OCI-LY1 (cell line): ENCODE measurements at regions not wholly inside any gene's neighbourhood (a gene's known extent, or its start where the extent isn't known, plus 50 kb on each side); places are given as distances from the start of the nearest gene placed in this dataset.

Experiments
- H2AFZ ChIP-seq: fragments of 200-600 bp; sonication (generic), shearing (Covaris generic); 2 replicates; pipeline ENCODE4 v1.6.0; 2014; ENCODE audit warnings: antibody characterized with exemption, mild to moderate bottlenecking, low read length
- H3F3A ChIP-seq: fragments of 200-600 bp; sonication (generic), shearing (Covaris generic); 2 replicates; pipeline ENCODE4 v1.6.0; 2014; ENCODE audit warnings: mild to moderate bottlenecking, antibody characterized with exemption, low read length, moderate library complexity; ENCODE audit not compliant: insufficient read depth
- H3K27ac ChIP-seq: fragments of 200-600 bp; sonication (generic); 2 replicates; pipeline ENCODE4 v1.5.1; 2014; ENCODE audit warnings: low read length, mixed run types, mild to moderate bottlenecking, low read depth; ENCODE audit not compliant: poor library complexity, severe bottlenecking
- H3K27me3 ChIP-seq: fragments of 200-600 bp; sonication (generic); 2 replicates; pipeline ENCODE4 v1.6.0; 2014; ENCODE audit warnings: antibody characterized with exemption, mild to moderate bottlenecking, low read length, moderate library complexity; ENCODE audit not compliant: insufficient read depth
- H3K36me3 ChIP-seq: fragments of 200-600 bp; sonication (generic); 2 replicates; pipeline ENCODE4 v1.6.1; 2014; ENCODE audit warnings: mild to moderate bottlenecking, antibody characterized with exemption, low read length, moderate library complexity, mixed read lengths; ENCODE audit not compliant: insufficient read depth
- H3K4me1 ChIP-seq: fragments of 200-600 bp; sonication (generic); 2 replicates; pipeline ENCODE4 v1.5.1; 2014; ENCODE audit warnings: mild to moderate bottlenecking, low read length, moderate library complexity; ENCODE audit not compliant: insufficient read depth, severe bottlenecking
- H3K4me2 ChIP-seq: fragments of 200-600 bp; sonication (generic), shearing (Covaris generic); 2 replicates; pipeline ENCODE4 v1.6.1; 2014; ENCODE audit warnings: low read length
- H3K4me3 ChIP-seq: fragments of 200-600 bp; sonication (generic); 2 replicates; pipeline ENCODE4 v1.5.1; 2014; ENCODE audit warnings: low read length, low read depth, mild to moderate bottlenecking, mixed read lengths; ENCODE audit not compliant: poor library complexity, severe bottlenecking
- H3K79me2 ChIP-seq: fragments of 200-600 bp; shearing (Covaris generic); 2 replicates; pipeline ENCODE4 v1.6.1; 2016; ENCODE audit warnings: mixed run types, low read length, mixed read lengths; ENCODE audit not compliant: insufficient read depth
- H3K9ac ChIP-seq: fragments of 200-600 bp; sonication (generic), shearing (Covaris generic); 2 replicates; pipeline ENCODE4 v1.6.1; 2014; ENCODE audit warnings: mild to moderate bottlenecking, low read length, mixed read lengths
- H3K9me2 ChIP-seq: fragments of 200-600 bp; sonication (generic), shearing (Covaris generic); 2 replicates; pipeline ENCODE4 v1.6.1; 2014; ENCODE audit warnings: low read depth, mild to moderate bottlenecking, low read length, mixed read lengths
- H3K9me3 ChIP-seq: fragments of 200-600 bp; shearing (Covaris generic); 2 replicates; pipeline ENCODE4 v1.6.1; 2014; ENCODE audit warnings: low read length, mixed read lengths
- H4K20me1 ChIP-seq: fragments of 200-600 bp; sonication (generic), shearing (Covaris generic); 2 replicates; pipeline ENCODE4 v1.6.0; 2016; ENCODE audit warnings: mild to moderate bottlenecking, low read length; ENCODE audit not compliant: insufficient read depth
- CTCF ChIP-seq: fragments of 200-600 bp; sonication (generic), shearing (Covaris generic); IDR thresholded peaks from 2 replicates; pipeline ENCODE4 v1.5.1; 2017; ENCODE audit warnings: mild to moderate bottlenecking, antibody characterized with exemption, low read length, moderate library complexity, mixed read lengths
- EZH2 ChIP-seq: fragments of 200-600 bp; sonication (generic), shearing (Covaris generic); IDR thresholded peaks from 2 replicates; pipeline ENCODE4 v1.8.0; 2017; ENCODE audit warnings: borderline replicate concordance, mixed run types, mild to moderate bottlenecking, antibody characterized with exemption, low read length, moderate library complexity, mixed read lengths

GRCh38 chr6:54037277-54037779 lies 73.9 kb upstream of the MLIP start:
- Histone ChIP-seq H3K27me3 (0 out of 2 replicates have a peak, but pooled peaks cover 3% of the 10 kb centered on the region), H3K36me3 (no peaks in the 10 kb centered on the region), H3K9me3 (no peaks in the 10 kb centered on the region), H4K20me1 (no peaks in the 10 kb centered on the region), H3F3A (no peaks in the 10 kb centered on the region), H3K4me3 (no peak overlapping the region), H2AFZ (no peak overlapping the region), H3K79me2 (no peaks in the 10 kb centered on the region), H3K9me2 (no peaks in the 10 kb centered on the region), H3K27ac (no peak overlapping the region), H3K4me1 (no peaks in the 10 kb centered on the region), H3K9ac (no peak overlapping the region), H3K4me2 (no peak overlapping the region)
- TF ChIP-seq CTCF: no peak
- TF ChIP-seq EZH2: no peak

GRCh38 chr6:54040545-54040944 lies 70.7 kb upstream of the MLIP start:
- Histone ChIP-seq H2AFZ (no peak overlapping the region), H3K27me3 (no peaks in the 10 kb centered on the region), H3K27ac (no peak overlapping the region), H4K20me1 (no peaks in the 10 kb centered on the region), H3F3A (no peaks in the 10 kb centered on the region), H3K79me2 (no peaks in the 10 kb centered on the region), H3K9me2 (no peaks in the 10 kb centered on the region), H3K9me3 (no peaks in the 10 kb centered on the region), H3K36me3 (no peaks in the 10 kb centered on the region), H3K4me2 (no peak overlapping the region), H3K9ac (no peak overlapping the region), H3K4me1 (no peaks in the 10 kb centered on the region), H3K4me3 (no peak overlapping the region)
- TF ChIP-seq CTCF: no peak
- no peak for TF ChIP-seq EZH2

- H3K27ac ChIP-seq: no peak overlapping the region
- H2AFZ ChIP-seq: no peak overlapping the region
- H3K4me3 ChIP-seq: no peak overlapping the region
- H3K4me2 ChIP-seq: no peak overlapping the region
- no peaks in the 10 kb centered on the region for H3K9me2 ChIP-seq
- no peaks in the 10 kb centered on the region for H3K27me3 ChIP-seq
- no peaks in the 10 kb centered on the region for H3K79me2 ChIP-seq
- H3K4me1 ChIP-seq: no peaks in the 10 kb centered on the region
- H3K9ac ChIP-seq: no peak overlapping the region
- H3K36me3 ChIP-seq: no peaks in the 10 kb centered on the region
- no peaks in the 10 kb centered on the region for H3K9me3 ChIP-seq
- TF ChIP-seq CTCF: no peak
- no peaks in the 10 kb centered on the region for H3F3A ChIP-seq
- no peaks in the 10 kb centered on the region for H4K20me1 ChIP-seq
These were observed 70.0 kb upstream of the MLIP start for GRCh38 chr6:54041239-54041638.
